K562 (cell line): ENCODE measurements at regions not wholly inside any gene's neighbourhood (a gene's known extent, or its start where the extent isn't known, plus 50 kb on each side); places are given as distances from the start of the nearest gene placed in this dataset.

Experiments
- MAX ChIP-seq: sonication (generic); formaldehyde crosslinking; IDR thresholded peaks from 2 replicates; pipeline ENCODE4 v1.9.0; 2022; ENCODE audit warnings: mild to moderate bottlenecking, missing genetic modification reagents
- WHSC1 ChIP-seq: IDR thresholded peaks from one replicate; pipeline ENCODE4 v1.6.1; 2012; ENCODE audit warnings: low read length, control low read depth, inconsistent platforms
- ZNF232 ChIP-seq: sonication (generic); formaldehyde crosslinking; IDR thresholded peaks from 2 replicates; pipeline ENCODE4 v1.8.0; 2022; ENCODE audit warnings: mild to moderate bottlenecking, missing genetic modification reagents

- TF ChIP-seq MAX (CRISPR knock-in tag) (no peak), ZNF232 (CRISPR knock-in tag) (no peak), WHSC1 (no peak)
These were observed 161.3 kb upstream of the ATP11B start for GRCh38 chr3:182632077-182632393.
